Rectal smooth muscle tissue (tissue), 1 donor: ENCODE measurements at regions not wholly inside any gene's neighbourhood (a gene's known extent, or its start where the extent isn't known, plus 50 kb on each side); places are given as distances from the start of the nearest gene placed in this dataset.

ENCODE experiments used
- H3K27ac ChIP-seq: one replicate; pipeline ENCODE4 v1.7.0; 2013; ENCODE audit warnings: low read depth, low read length, inconsistent platforms
- H3K27me3 ChIP-seq: one replicate; pipeline ENCODE4 v1.7.0; 2013; ENCODE audit warnings: low read length; ENCODE audit not compliant: control insufficient read depth, insufficient read depth
- H3K36me3 ChIP-seq: one replicate; pipeline ENCODE4 v1.7.0; 2013; ENCODE audit warnings: low read length; ENCODE audit not compliant: control insufficient read depth, insufficient read depth
- H3K4me1 ChIP-seq: one replicate; pipeline ENCODE4 v1.7.0; 2013; ENCODE audit warnings: low read length; ENCODE audit not compliant: control insufficient read depth, insufficient read depth
- H3K4me3 ChIP-seq: one replicate; pipeline ENCODE4 v1.7.0; 2013; ENCODE audit warnings: low read length
- H3K9ac ChIP-seq: one replicate; pipeline ENCODE4 v1.7.0; 2013; ENCODE audit warnings: low read length

DNA sequence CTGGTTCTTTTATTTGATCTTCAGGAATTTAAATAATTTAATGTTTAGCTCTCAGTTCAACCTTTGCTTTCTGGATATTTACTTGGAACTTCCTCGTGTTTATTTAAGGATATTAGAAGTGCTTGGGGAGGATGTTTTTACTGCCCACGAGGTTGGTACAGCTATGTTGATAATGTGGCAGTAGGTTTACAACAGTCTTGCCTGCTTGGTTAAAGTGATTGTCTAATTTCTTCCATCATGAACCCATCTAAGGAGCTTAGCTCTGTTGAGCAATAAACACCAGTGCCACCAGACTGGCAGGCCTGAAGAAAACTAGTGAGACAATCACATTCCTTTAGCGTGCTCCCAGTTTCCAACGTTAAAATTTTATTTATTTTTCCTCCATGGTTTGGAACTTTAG lies 94.5 kb downstream of the ICOS start:
- H3K9ac ChIP-seq = no peak overlapping the region
- H3K4me3 ChIP-seq = no peak overlapping the region
- no peaks in the 10 kb centered on the region for H3K27me3 ChIP-seq
- no peak overlapping the region for H3K27ac ChIP-seq
- H3K4me1 ChIP-seq = peaks cover 20% of the 10 kb centered on the region
- no peaks in the 10 kb centered on the region for H3K36me3 ChIP-seq

DNA sequence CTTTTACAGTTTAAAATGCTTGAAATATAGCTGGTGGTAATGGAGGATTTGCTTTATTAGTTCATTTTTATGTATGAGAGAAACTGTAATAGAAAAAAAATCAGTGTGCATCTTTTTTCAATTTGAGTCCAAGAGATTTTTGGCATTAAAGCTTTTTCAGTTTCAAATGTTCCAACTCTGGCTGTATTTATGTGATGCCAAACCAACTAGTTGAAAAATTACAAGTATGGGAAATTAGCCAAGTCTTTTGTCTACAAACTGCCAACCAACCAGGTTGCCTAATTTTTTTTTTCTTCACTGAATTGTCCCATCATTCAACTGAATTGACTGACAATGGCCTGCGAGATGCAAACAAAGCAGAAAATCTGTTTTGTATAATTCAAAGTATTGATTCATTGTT lies 95.7 kb downstream of the ICOS start:
- H3K36me3 ChIP-seq = no peaks in the 10 kb centered on the region
- no peak overlapping the region for H3K4me3 ChIP-seq
- peaks cover 24% of the 10 kb centered on the region for H3K4me1 ChIP-seq
- H3K9ac ChIP-seq = no peak overlapping the region
- no peak overlapping the region for H3K27ac ChIP-seq
- H3K27me3 ChIP-seq = no peaks in the 10 kb centered on the region

DNA sequence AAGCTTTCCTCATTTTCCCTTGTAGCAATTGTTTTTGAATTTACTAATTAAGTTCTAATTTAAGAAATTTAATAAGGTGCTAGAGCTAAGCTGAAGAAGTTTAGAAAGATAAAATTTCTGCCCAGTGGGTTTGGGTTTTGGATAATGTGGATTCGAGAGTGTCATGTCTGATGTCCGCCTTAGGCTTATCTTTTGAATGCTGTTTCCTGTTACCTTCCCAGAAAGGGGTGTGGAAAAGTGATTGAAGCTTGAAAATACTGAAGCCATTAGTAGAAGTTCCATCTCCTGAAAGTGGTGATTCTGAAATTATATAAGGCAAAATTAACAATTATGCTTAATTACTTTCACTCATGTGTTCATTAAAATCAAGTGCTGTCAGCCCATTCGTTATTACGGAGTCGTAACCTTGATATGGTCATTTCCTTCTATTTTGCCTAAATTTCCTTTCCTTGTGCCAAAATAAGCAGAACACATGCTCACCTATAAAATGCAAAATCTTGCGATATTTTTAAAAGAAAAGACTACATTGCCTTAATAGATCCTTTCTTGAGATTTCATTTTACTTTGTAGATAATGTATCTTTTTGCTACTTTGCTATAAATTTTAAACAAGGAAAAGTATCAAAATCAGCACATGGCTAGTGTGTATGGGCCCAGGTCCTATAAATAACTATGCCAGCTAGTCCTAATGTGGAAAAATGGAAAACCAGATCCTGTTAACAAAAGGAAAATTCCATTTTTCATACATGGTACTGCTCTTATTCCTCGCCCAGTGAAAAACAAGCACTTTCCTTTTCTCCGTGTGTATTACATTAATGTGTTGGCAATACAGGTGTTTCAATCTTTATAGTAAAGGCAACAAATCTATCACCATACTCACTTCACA lies 97.3 kb downstream of the ICOS start:
- H3K9ac ChIP-seq = no peak overlapping the region
- no peaks in the 10 kb centered on the region for H3K36me3 ChIP-seq
- no peak overlapping the region for H3K27ac ChIP-seq
- H3K4me3 ChIP-seq = no peak overlapping the region
- no peaks in the 10 kb centered on the region for H3K27me3 ChIP-seq
- H3K4me1 ChIP-seq = peaks cover 24% of the 10 kb centered on the region

DNA sequence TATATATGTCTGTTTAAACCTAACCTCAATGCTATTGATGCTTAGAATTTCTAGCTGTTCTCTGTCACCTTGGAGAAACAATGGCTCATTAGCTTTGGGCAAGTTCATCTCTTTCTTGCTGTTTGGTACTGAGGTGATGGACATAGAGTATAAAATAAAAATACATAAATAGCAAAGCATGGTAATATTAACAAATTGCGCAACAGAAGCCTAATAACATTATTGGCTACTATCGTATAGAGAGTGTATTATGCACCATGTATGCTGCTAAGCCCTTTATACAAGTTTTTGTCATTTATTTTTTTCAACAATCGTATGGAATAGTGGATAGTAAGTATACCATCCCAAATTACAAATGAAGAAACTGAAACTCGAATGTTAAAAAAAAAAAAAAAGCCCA lies 100.1 kb downstream of the ICOS start:
- Histone ChIP-seq H3K27ac (no peak overlapping the region), H3K27me3 (no peaks in the 10 kb centered on the region), H3K9ac (no peak overlapping the region), H3K4me3 (no peak overlapping the region), H3K36me3 (no peaks in the 10 kb centered on the region), H3K4me1 (peaks cover 11% of the 10 kb centered on the region)

DNA sequence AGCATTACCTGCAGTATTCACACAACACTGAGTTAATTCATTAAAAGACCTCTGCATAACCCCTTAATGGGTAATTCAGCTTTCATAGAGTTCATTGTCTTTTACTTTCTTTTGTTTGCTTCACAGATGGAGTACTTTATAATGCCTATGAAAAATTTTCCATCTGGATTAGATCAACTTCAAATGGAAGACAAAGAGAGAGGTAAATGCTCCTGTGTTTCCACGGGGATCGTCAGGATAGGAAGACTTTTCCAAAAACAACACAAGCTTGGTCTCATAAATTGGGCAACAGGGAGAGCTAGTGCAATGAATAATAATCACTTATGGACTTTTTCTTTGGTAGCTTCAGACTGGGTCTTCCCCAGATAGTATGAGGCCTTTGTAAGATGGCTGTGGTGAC lies 100.7 kb downstream of the ICOS start:
- H3K36me3 ChIP-seq = no peaks in the 10 kb centered on the region
- no peak overlapping the region for H3K27ac ChIP-seq
- no peak overlapping the region for H3K4me3 ChIP-seq
- H3K4me1 ChIP-seq = peaks cover 6% of the 10 kb centered on the region
- H3K9ac ChIP-seq = no peak overlapping the region
- H3K27me3 ChIP-seq = no peaks in the 10 kb centered on the region

DNA sequence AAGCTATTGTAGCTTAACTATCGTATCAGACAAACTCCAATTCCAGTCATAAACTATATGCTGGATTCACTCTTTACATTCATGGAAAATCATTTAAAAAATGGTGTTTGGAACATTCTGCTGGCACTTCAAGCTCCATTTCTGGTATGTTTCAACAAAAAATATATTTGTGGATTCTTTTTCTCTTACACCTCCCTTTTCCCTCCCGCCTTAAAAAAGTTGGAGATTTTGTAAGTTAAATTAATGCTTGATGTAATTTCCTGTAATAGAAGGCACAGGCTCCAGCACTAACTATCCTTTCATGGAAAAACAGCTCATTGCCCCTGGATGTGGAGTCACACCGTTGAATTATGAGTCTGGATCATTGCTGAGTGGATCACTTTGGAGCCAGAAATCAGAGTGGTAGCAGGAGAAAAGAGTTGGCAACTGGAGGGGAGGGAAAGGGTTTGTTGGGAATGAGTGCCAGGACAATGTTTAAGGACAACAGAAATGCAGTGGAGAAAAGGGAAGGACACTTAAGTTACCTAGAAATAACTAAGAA lies 102.8 kb downstream of the ICOS start:
- peaks cover 4% of the 10 kb centered on the region for H3K4me1 ChIP-seq
- H3K9ac ChIP-seq = no peak overlapping the region
- no peak overlapping the region for H3K27ac ChIP-seq
- no peaks in the 10 kb centered on the region for H3K27me3 ChIP-seq
- no peaks in the 10 kb centered on the region for H3K36me3 ChIP-seq
- no peak overlapping the region for H3K4me3 ChIP-seq

DNA sequence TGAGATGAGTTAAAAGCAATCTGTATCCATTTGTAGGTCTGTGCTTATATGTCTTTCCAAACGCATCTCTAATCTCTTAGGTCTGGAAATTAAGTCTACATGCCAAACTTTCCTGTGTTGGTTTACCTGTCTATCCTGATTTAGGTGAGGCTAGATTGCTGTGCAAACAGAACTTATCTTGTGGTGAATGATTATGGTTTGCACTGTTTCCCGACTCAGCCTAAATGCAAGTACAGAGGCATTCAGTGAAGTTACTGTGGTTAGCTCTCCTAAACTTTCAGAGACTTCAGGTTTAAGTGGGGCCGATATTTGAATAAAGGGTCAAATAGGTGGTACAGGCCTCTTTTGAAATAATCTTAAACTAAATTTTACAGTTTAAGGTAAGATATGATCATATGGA lies 103.5 kb downstream of the ICOS start:
- Histone ChIP-seq H3K36me3 (no peaks in the 10 kb centered on the region), H3K9ac (no peak overlapping the region), H3K4me1 (peaks cover 4% of the 10 kb centered on the region), H3K4me3 (no peak overlapping the region), H3K27ac (no peak overlapping the region), H3K27me3 (no peaks in the 10 kb centered on the region)

DNA sequence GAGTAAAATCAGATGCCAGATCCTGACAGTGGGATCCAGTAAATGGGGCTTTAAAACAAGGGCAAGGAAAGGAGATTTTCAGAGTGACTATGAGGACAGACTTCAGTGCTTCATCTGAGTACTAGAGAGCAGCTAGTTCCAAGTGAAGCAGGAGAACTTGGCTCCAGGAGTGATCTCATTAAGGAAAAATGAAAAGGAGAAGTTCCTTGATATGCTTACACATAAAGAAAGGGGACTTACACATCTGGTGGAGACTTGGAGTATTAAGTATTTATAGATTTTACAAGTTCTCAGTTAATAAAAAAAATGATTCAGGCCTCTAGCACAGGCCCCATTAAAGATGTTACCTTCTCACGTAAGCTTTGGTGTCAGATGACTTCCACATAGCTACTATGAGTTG lies 105.8 kb downstream of the ICOS start:
- no peaks in the 10 kb centered on the region for H3K27me3 ChIP-seq
- no peak overlapping the region for H3K9ac ChIP-seq
- no peaks in the 10 kb centered on the region for H3K4me1 ChIP-seq
- H3K36me3 ChIP-seq = no peaks in the 10 kb centered on the region
- no peak overlapping the region for H3K4me3 ChIP-seq
- H3K27ac ChIP-seq = no peak overlapping the region

DNA sequence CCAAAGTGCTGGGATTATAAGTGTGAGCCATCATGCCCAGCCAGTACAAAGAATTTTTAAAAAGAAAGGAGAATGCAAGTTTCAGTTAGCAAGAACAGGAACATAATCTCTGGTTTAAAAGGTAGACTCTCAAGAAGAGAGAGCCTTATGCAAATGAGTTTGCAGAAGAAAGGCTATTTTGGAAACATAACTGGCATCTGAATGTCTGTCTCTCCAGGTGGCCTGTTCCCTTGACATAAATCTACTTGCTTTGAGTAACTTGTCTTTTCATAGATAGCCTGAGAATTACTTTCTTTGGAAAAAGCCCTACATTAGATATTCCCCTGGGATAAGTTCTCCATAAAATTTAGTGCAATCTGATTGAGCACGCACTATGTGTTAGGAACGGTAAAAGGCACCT lies 109.6 kb downstream of the ICOS start:
- H3K27me3 ChIP-seq = no peaks in the 10 kb centered on the region
- H3K4me1 ChIP-seq = no peaks in the 10 kb centered on the region
- H3K27ac ChIP-seq = no peak overlapping the region
- no peak overlapping the region for H3K9ac ChIP-seq
- no peak overlapping the region for H3K4me3 ChIP-seq
- no peaks in the 10 kb centered on the region for H3K36me3 ChIP-seq

DNA sequence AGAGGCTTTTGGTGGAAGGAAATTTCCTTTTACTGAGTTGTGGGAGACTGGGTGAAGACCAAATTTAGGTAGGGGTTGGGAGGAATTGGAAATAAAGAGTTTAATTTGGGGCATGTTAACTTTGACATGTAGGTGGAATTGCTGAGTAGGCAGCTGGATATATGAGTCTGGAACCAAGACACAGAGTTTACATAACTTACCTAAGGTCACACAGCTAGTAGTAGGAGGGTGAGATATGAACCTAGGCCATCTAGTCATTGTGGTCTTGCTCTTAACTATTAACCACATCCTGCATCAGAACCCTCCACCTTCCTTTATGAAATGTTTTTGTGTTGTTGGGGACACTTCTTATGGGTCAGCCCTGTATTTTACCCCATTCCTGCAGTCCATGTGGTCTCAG lies 113.1 kb downstream of the ICOS start:
- no peaks in the 10 kb centered on the region for H3K4me1 ChIP-seq
- no peaks in the 10 kb centered on the region for H3K27me3 ChIP-seq
- H3K27ac ChIP-seq = no peak overlapping the region
- no peaks in the 10 kb centered on the region for H3K36me3 ChIP-seq
- no peak overlapping the region for H3K4me3 ChIP-seq
- H3K9ac ChIP-seq = no peak overlapping the region

DNA sequence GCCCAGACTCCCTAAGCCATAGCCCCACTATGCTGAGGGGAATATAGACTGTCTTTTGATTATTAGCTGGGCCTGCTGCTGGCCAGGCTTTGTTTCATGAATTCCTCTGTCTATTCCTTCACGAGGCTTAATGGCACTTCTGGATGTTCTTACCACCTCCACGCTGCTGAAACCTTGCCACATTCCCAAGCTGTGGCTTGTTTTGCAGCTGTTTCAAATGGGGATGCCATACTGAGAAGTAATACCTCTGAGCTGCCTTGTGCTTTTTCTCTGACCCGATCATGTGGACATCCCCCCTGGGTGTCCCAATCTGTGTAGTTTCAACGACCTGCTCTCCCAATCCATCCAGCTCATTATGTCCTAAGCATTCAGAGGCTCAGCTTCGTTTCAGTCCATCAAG lies 114.1 kb downstream of the ICOS start:
- H3K27me3 ChIP-seq = no peaks in the 10 kb centered on the region
- H3K4me1 ChIP-seq = no peaks in the 10 kb centered on the region
- no peak overlapping the region for H3K27ac ChIP-seq
- H3K36me3 ChIP-seq = no peaks in the 10 kb centered on the region
- no peak overlapping the region for H3K4me3 ChIP-seq
- no peak overlapping the region for H3K9ac ChIP-seq

DNA sequence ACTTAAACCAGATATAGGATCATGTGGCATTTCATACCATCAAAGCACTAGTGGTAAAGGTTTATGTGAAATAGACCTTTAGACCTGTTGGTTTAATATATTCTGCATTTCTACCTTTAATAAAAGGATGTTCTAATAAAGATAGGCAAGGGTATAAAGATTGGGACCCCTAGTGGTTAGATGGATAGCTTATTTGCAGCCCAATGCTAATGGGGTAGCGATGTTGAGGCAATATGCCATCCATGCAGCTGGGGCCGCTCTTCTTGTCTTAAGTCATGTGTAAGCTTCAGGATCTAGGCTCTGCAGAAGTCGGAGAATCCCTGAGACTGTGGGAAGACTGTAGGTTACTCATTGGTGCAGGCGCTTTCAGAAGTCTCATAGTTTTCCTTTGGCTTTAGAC lies 114.9 kb downstream of the ICOS start:
- Histone ChIP-seq H3K27ac (no peak overlapping the region), H3K36me3 (no peaks in the 10 kb centered on the region), H3K27me3 (no peaks in the 10 kb centered on the region)

DNA sequence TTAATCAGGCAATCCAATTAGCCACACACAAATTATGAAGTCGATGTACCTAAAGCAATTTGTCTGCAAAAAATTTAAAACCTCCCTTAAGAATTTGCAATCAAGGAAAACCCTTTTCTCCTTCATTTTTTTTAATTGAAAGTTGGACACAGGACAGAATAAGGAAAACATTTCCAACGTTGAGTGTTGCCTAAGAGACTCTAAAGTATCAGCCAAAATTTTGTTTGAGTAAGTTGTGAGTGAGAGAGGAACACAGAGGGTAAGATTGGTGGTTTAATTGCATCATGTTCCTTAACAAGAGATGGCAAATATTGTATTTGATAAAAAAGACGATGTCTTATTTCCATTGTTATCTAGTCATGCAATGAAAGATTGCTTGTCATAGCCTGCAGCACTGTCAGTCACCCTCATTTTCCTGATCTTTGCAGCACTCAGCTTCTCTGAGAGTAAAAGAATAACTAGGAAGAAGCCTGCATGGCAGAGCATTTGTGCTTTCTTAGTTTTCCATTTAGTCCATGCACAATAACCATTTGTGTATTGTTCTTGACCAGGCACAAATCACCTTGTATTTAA lies 115.5 kb downstream of the ICOS start:
- no peaks in the 10 kb centered on the region for H3K27me3 ChIP-seq
- no peak overlapping the region for H3K4me3 ChIP-seq
- H3K4me1 ChIP-seq = no peaks in the 10 kb centered on the region
- H3K27ac ChIP-seq = no peak overlapping the region
- H3K9ac ChIP-seq = no peak overlapping the region
- H3K36me3 ChIP-seq = no peaks in the 10 kb centered on the region

More for the DNA sequence above, 114.9 kb downstream of the ICOS start:
- Histone ChIP-seq H3K4me1 (no peaks in the 10 kb centered on the region), H3K4me3 (no peak overlapping the region), H3K9ac (no peak overlapping the region)
